Stimulated activated CD4-positive, alpha-beta T cell treated with anti-CD3 and anti-CD28 coated beads, Interleukin-2, amount 100 ng/mL, for 4 hours (primary cell): ENCODE measurements at regions not wholly inside any gene's neighbourhood (a gene's known extent, or its start where the extent isn't known, plus 50 kb on each side); places are given as distances from the start of the nearest gene placed in this dataset.

Experiments
- DNase-seq: peaks from one replicate; pipeline ENCODE4 v3.0.0-alpha.2; 2020; ENCODE audit warnings: low read depth

- no peak for DNase-seq
These were observed 179.4 kb downstream of the IRS1 start for GRCh38 chr2:226620176-226620575.

GRCh38 chr2:226619707-226620106 lies 179.9 kb downstream of the IRS1 start:
- no peak for DNase-seq

- no peak for DNase-seq
These were observed 180.6 kb downstream of the IRS1 start for GRCh38 chr2:226618875-226619605.

GRCh38 chr2:226618544-226618874 lies 181.1 kb downstream of the IRS1 start:
- no peak for DNase-seq

GRCh38 chr2:226615891-226616290 lies 183.7 kb downstream of the IRS1 start:
- DNase-seq, result no peak

- no peak for DNase-seq
These were observed 187.7 kb downstream of the IRS1 start for GRCh38 chr2:226611944-226612318.

GRCh38 chr2:226611196-226611943 lies 188.2 kb downstream of the IRS1 start:
- DNase-seq, result no peak

- DNase-seq, result no peak
These were observed 190.3 kb downstream of the IRS1 start for GRCh38 chr2:226609366-226609765.

GRCh38 chr2:226608451-226608850 lies 191.2 kb downstream of the IRS1 start:
- DNase-seq, result no peak

GRCh38 chr2:226607379-226607778 lies 192.2 kb downstream of the IRS1 start:
- no peak for DNase-seq

GRCh38 chr2:226605642-226606041 lies 194.0 kb downstream of the IRS1 start:
- DNase-seq, result no peak

GRCh38 chr2:226603606-226604005 lies 196.0 kb downstream of the IRS1 start:
- no peak for DNase-seq

- no peak for DNase-seq
These were observed 197.5 kb downstream of the IRS1 start for GRCh38 chr2:226601881-226602662.

GRCh38 chr2:226600802-226601201 lies 198.8 kb downstream of the IRS1 start:
- DNase-seq, result no peak

GRCh38 chr2:226600184-226600583 lies 199.4 kb downstream of the IRS1 start:
- DNase-seq, result no peak

GRCh38 chr2:226589043-226589442 lies 210.6 kb downstream of the IRS1 start:
- DNase-seq, result no peak

- no peak for DNase-seq
These were observed 214.5 kb downstream of the IRS1 start for GRCh38 chr2:226585130-226585561.

- DNase-seq, result no peak
These were observed 215.0 kb downstream of the IRS1 start for GRCh38 chr2:226584518-226585055.

GRCh38 chr2:226583715-226584114 lies 215.9 kb downstream of the IRS1 start:
- DNase-seq, result no peak

GRCh38 chr2:226581661-226582060 lies 218.0 kb downstream of the IRS1 start:
- no peak for DNase-seq

- DNase-seq, result no peak
These were observed 218.6 kb downstream of the IRS1 start for GRCh38 chr2:226581004-226581403.

GRCh38 chr2:226580403-226580802 lies 219.2 kb downstream of the IRS1 start:
- no peak for DNase-seq

GRCh38 chr2:226579519-226579918 lies 220.1 kb downstream of the IRS1 start:
- DNase-seq, result no peak
